Astrocyte (in vitro differentiated cells and primary cell): ENCODE measurements at regions not wholly inside any gene's neighbourhood (a gene's known extent, or its start where the extent isn't known, plus 50 kb on each side); places are given as distances from the start of the nearest gene placed in this dataset.

Source experiments
- EZH2 ChIP-seq: IDR thresholded peaks from 2 replicates; pipeline ENCODE4 v1.6.1; 2012; ENCODE audit warnings: mild to moderate bottlenecking, low read length, inconsistent platforms; ENCODE audit not compliant: insufficient read depth
- TF ChIP-seq, protein P1 (sequence below): IDR thresholded peaks from 2 replicates; pipeline ENCODE4 v1.5.1; 2011; ENCODE audit warnings: low read depth, mild to moderate bottlenecking, inconsistent platforms, low read length, moderate library complexity; ENCODE audit not compliant: insufficient read depth

GRCh38 chr7:24143547-24143946 lies 140.4 kb upstream of the NPY start:
- TF ChIP-seq, protein P1, sequence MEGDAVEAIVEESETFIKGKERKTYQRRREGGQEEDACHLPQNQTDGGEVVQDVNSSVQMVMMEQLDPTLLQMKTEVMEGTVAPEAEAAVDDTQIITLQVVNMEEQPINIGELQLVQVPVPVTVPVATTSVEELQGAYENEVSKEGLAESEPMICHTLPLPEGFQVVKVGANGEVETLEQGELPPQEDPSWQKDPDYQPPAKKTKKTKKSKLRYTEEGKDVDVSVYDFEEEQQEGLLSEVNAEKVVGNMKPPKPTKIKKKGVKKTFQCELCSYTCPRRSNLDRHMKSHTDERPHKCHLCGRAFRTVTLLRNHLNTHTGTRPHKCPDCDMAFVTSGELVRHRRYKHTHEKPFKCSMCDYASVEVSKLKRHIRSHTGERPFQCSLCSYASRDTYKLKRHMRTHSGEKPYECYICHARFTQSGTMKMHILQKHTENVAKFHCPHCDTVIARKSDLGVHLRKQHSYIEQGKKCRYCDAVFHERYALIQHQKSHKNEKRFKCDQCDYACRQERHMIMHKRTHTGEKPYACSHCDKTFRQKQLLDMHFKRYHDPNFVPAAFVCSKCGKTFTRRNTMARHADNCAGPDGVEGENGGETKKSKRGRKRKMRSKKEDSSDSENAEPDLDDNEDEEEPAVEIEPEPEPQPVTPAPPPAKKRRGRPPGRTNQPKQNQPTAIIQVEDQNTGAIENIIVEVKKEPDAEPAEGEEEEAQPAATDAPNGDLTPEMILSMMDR: no peak
- TF ChIP-seq EZH2: no peak
